ENCODE measurements at regions not wholly inside any gene's neighbourhood (a gene's known extent, or its start where the extent isn't known, plus 50 kb on each side); places are given as distances from the start of the nearest gene placed in this dataset.

- no peak for DNase-seq
Observed at GRCh38 chr3:124246376-124246775, 254.5 kb upstream of the ROPN1 start.

- no peak for DNase-seq
Observed at GRCh38 chr3:124246949-124247348, 255.0 kb upstream of the ROPN1 start.

- DNase-seq, result no peak
Observed at GRCh38 chr3:124248471-124249028, 256.6 kb upstream of the ROPN1 start.

- DNase-seq, result no peak
Observed at GRCh38 chr3:124249038-124249437, 257.1 kb upstream of the ROPN1 start.

- DNase-seq, result no peak
Observed at GRCh38 chr3:124250053-124250452, 258.1 kb upstream of the ROPN1 start.

GRCh38 chr3:124256156-124256555 is 264.2 kb upstream of the ROPN1 start:
- DNase-seq, result no peak

- no peak for DNase-seq
Observed at GRCh38 chr3:124256599-124256998, 264.7 kb upstream of the ROPN1 start.

- DNase-seq, result no peak
Observed at GRCh38 chr3:124257336-124257864, 265.5 kb upstream of the ROPN1 start.

GRCh38 chr3:124258057-124258500 is 266.2 kb upstream of the ROPN1 start:
- peak; percentile 37 for DNase-seq

- DNase-seq, result no peak
Observed at GRCh38 chr3:124260206-124260915, 268.4 kb upstream of the ROPN1 start.

- DNase-seq, result no peak
Observed at GRCh38 chr3:124261306-124261705, 269.4 kb upstream of the ROPN1 start.

GRCh38 chr3:124263168-124263567 is 271.2 kb upstream of the ROPN1 start:
- DNase-seq, result no peak

GRCh38 chr3:124264346-124264745 is 272.4 kb upstream of the ROPN1 start:
- no peak for DNase-seq

- no peak for DNase-seq
Observed at GRCh38 chr3:124266487-124266886, 274.6 kb upstream of the ROPN1 start.

GRCh38 chr3:124267406-124267805 is 275.5 kb upstream of the ROPN1 start:
- no peak for DNase-seq

- no peak for DNase-seq
Observed at GRCh38 chr3:124268355-124268754, 276.4 kb upstream of the ROPN1 start.

- DNase-seq, result no peak
Observed at GRCh38 chr3:124269619-124270018, 277.7 kb upstream of the ROPN1 start.

GRCh38 chr3:124272605-124273151 is 280.8 kb upstream of the ROPN1 start:
- DNase-seq, result no peak

- DNase-seq, result no peak
Observed at GRCh38 chr3:124273651-124274050, 281.7 kb upstream of the ROPN1 start.

- DNase-seq, result no peak
Observed at GRCh38 chr3:124274051-124274450, 282.1 kb upstream of the ROPN1 start.

GRCh38 chr3:124275412-124275811 is 283.5 kb upstream of the ROPN1 start:
- DNase-seq, result no peak

GRCh38 chr3:124276133-124276532 is 284.2 kb upstream of the ROPN1 start:
- DNase-seq, result no peak

- no peak for DNase-seq
Observed at GRCh38 chr3:124276539-124277143, 284.7 kb upstream of the ROPN1 start.
